Right lobe of liver (tissue), 6 donors: ENCODE measurements at regions not wholly inside any gene's neighbourhood (a gene's known extent, or its start where the extent isn't known, plus 50 kb on each side); places are given as distances from the start of the nearest gene placed in this dataset.
A peak's percentile ranks its signal among the peaks of the same experiment; 100 is the strongest.

Experiments used
- ATAC-seq, 4 donors: fragments of 200-7000 bp; cut with Tn5 transposase; one replicate each; pipeline ENCODE4 v1.9.1; 2020; ENCODE audit warnings: mild to moderate bottlenecking in 4 of 4, moderate library complexity in 4 of 4
- DNase-seq, 3 donors: peaks; one replicate each; pipeline ENCODE4 v3.0.0-alpha.2; 2020
- H3K27ac ChIP-seq, 3 donors: fragments of 200-600 bp; one replicate each; pipeline ENCODE4 v1.8.0; 2022
- H3K27me3 ChIP-seq, 2 donors: fragments of 200-600 bp; one replicate each; pipeline ENCODE4 v1.8.0; 2022
- H3K36me3 ChIP-seq, 4 donors: fragments of 200-600 bp; sonication (generic) in 1 of 4; one replicate each; pipeline versions ENCODE4 v1.5.1 to v1.8.0; 2017 to 2022; ENCODE audit warnings: control low read depth in 1 of 4
- H3K4me1 ChIP-seq, 4 donors: fragments of 200-600 bp; sonication (generic) in 1 of 4; one replicate each; pipeline versions ENCODE4 v1.5.1 to v1.8.0; 2017 to 2022; ENCODE audit warnings: control low read depth in 1 of 4
- H3K4me3 ChIP-seq, 3 donors: fragments of 200-600 bp; one replicate each; pipeline ENCODE4 v1.8.0; 2022
- H3K9me3 ChIP-seq, 4 donors: fragments of 200-600 bp; sonication (generic) in 1 of 4; one replicate each; pipeline versions ENCODE4 v1.5.1 to v1.8.0; 2017 to 2022; ENCODE audit warnings: control low read depth in 1 of 4
- POLR2A ChIP-seq: fragments of 450-650 bp; IDR thresholded peaks from one replicate; pipeline ENCODE4 v1.6.1; 2017; ENCODE audit warnings: antibody characterized with exemption, mild to moderate bottlenecking
- WGBS: methylation state at CpG from one replicate; pipeline ENCODE4 v1.1.6; 2018; ENCODE audit warnings: low coverage, low lambda C conversion rate; ENCODE audit not compliant: insufficient coverage; ENCODE audit errors: missing lambda C conversion rate; 5-methylcytosine and 5-hydroxymethylcytosine counted together
- intact Hi-C, 2 donors: fragments of 100-400 bp; cut with DNase I; formaldehyde crosslinking; loops; one replicate each; pipeline versions ENCODE4 v1.11.2 to v1.14.1; 2022
- TF ChIP-seq, protein P1 (sequence below), 4 donors: fragments of 200-600 bp in 3 of 4; fragments of 450-650 bp in 1 of 4; IDR thresholded peaks; one replicate each; pipeline versions ENCODE4 v1.5.1 to v1.8.0; 2016 to 2022; ENCODE audit warnings: antibody characterized with exemption in 4 of 4, mild to moderate bottlenecking in 2 of 4
- donor health status: DM: no; HTN: yes; CAD: no.
- donor health status: DM: no; HTN: no; CAD: no.
- donor health status: DM: no; HTN: no; CAD: no.
- donor health status: DM: no; HTN: yes; CAD: no.
- donor health status: DM: no; HTN: yes; CAD: no.

GRCh38 chr5:118611332-118611945 lies 376.9 kb downstream of the DTWD2 start:
- ATAC-seq, result peak in 3 of 4 donors; percentile 49 to 65 (median 58)
- H3K27me3 ChIP-seq, result no peaks in the 10 kb centered on the region
- WGBS, result 82% methylated on average over 5 of the region's 5 CpGs
- H3K9me3 ChIP-seq, result no peaks in the 10 kb centered on the region
- intact Hi-C loops, result no loop called here
- no peak overlapping the region for H3K27ac ChIP-seq
- TF ChIP-seq, protein P1, sequence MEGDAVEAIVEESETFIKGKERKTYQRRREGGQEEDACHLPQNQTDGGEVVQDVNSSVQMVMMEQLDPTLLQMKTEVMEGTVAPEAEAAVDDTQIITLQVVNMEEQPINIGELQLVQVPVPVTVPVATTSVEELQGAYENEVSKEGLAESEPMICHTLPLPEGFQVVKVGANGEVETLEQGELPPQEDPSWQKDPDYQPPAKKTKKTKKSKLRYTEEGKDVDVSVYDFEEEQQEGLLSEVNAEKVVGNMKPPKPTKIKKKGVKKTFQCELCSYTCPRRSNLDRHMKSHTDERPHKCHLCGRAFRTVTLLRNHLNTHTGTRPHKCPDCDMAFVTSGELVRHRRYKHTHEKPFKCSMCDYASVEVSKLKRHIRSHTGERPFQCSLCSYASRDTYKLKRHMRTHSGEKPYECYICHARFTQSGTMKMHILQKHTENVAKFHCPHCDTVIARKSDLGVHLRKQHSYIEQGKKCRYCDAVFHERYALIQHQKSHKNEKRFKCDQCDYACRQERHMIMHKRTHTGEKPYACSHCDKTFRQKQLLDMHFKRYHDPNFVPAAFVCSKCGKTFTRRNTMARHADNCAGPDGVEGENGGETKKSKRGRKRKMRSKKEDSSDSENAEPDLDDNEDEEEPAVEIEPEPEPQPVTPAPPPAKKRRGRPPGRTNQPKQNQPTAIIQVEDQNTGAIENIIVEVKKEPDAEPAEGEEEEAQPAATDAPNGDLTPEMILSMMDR (IDR thresholded peaks at IDR 0.05), result peak; percentile 28 to 50 (median 40)
- no peak for TF ChIP-seq POLR2A
- DNase-seq, result peak in 1 of 3 donors; percentile 43
- H3K36me3 ChIP-seq, result no peaks in the 10 kb centered on the region
- no peaks in the 10 kb centered on the region for H3K4me1 ChIP-seq
- H3K4me3 ChIP-seq, result no peak overlapping the region

GRCh38 chr5:118606940-118607339 lies 381.4 kb downstream of the DTWD2 start:
- Histone ChIP-seq H3K27ac (no peak overlapping the region), H3K4me1 (no peaks in the 10 kb centered on the region), H3K36me3 (no peaks in the 10 kb centered on the region), H3K4me3 (no peak overlapping the region), H3K27me3 (no peaks in the 10 kb centered on the region), H3K9me3 (no peaks in the 10 kb centered on the region)
- WGBS, result 74% methylated on average over 7 of the region's 7 CpGs
- DNase-seq (no peak), ATAC-seq (no peak)
- intact Hi-C loops, result no loop called here
- no peak for TF ChIP-seq POLR2A
- TF ChIP-seq, protein P1 (IDR thresholded peaks at IDR 0.05), result no peak

DNA sequence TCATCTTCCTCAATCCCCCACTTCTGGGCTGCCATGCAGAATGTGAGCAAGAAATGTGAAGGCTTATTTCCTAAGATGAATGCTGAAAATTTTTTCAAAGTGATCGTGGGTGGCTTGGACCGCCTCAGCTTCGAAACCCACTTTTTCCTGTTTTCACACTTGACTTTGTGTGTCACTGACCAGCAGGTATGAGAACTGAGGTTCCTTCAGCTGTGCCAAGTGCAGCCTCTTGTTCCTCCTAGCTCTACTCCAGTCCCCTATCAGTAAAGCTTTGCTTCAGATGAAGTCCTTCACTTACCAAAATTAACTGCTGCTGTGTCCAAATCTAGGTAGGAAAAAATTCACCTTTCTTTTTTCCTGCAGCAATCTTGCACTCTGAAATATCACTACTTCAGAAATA lies 382.6 kb downstream of the DTWD2 start:
- DNase-seq (no peak), ATAC-seq (no peak)
- Histone ChIP-seq H3K4me3 (no peak overlapping the region), H3K36me3 (no peaks in the 10 kb centered on the region), H3K27me3 (no peaks in the 10 kb centered on the region), H3K9me3 (no peaks in the 10 kb centered on the region), H3K27ac (no peak overlapping the region), H3K4me1 (no peaks in the 10 kb centered on the region)
- 34% methylated on average over 3 of the region's 3 CpGs for WGBS
- intact Hi-C loops, result no loop called here
- TF ChIP-seq POLR2A, result no peak
- TF ChIP-seq, protein P1 (IDR thresholded peaks at IDR 0.05), result no peak

DNA sequence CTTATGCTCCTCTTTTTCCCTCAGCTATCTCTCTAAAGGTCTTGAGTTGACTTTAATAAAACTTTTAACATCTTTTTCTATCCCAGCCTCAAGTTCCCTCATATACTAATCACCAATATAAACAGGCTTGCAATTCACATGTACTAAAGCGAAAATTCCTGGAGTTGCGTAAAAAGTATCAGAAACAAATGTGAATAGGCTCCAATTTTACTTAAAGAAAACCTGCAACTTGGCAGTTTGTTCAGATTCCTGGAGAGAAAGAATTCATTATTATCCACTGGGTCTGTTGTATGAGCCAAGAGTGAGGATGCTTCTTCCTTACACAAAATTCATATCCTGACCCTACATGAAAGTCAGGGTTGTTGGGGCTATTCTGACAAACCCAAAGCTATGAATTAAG lies 384.2 kb downstream of the DTWD2 start:
- no peak for TF ChIP-seq POLR2A
- TF ChIP-seq, protein P1 (IDR thresholded peaks at IDR 0.05), result no peak
- H3K9me3 ChIP-seq, result no peaks in the 10 kb centered on the region
- H3K36me3 ChIP-seq, result no peaks in the 10 kb centered on the region
- WGBS, result 20% methylated on average over 2 of the region's 2 CpGs
- intact Hi-C loops, result no loop called here
- DNase-seq (no peak), ATAC-seq (no peak)
- no peak overlapping the region for H3K27ac ChIP-seq
- no peaks in the 10 kb centered on the region for H3K4me1 ChIP-seq
- no peaks in the 10 kb centered on the region for H3K27me3 ChIP-seq
- no peak overlapping the region for H3K4me3 ChIP-seq

- no peak for TF ChIP-seq POLR2A
- TF ChIP-seq, protein P1 (IDR thresholded peaks at IDR 0.05), result no peak
- ATAC-seq (no peak), DNase-seq (no peak)
- no peaks in the 10 kb centered on the region for H3K9me3 ChIP-seq
- intact Hi-C loops, result no loop called here
- H3K27me3 ChIP-seq, result no peaks in the 10 kb centered on the region
- H3K36me3 ChIP-seq, result no peaks in the 10 kb centered on the region
- no peak overlapping the region for H3K4me3 ChIP-seq
- H3K27ac ChIP-seq, result no peak overlapping the region
- 78% methylated on average over 3 of the region's 3 CpGs for WGBS
- H3K4me1 ChIP-seq, result no peaks in the 10 kb centered on the region
These were observed 385.1 kb downstream of the DTWD2 start for GRCh38 chr5:118603278-118603677.
